ENCODE measurements at regions not wholly inside any gene's neighbourhood (a gene's known extent, or its start where the extent isn't known, plus 50 kb on each side); places are given as distances from the start of the nearest gene placed in this dataset.

DNA sequence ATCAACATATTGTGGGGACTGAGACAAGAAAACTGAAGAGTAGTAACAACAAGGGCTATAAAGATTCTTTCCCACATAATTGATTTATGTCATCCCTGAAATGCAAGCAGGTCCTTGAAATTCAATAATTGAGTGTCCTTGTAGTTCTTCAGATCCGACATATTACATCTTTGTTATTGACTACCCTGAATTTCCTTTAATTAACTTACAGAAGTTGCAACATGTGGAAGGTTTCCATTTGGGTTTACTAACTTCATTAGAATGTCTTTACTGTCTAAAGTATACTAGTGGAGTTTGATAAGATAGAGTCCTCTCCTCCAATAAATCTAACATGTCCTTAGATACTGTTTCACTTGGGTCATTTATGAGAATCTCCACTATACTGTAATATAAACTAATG lies 951.8 kb downstream of the SLC6A15 start:
- Histone ChIP-seq H3K4me1 (ENCODE audit: control insufficient read depth in 1 of 2, insufficient read depth in 2 of 2, low read length in 2 of 2) (no peaks in the 10 kb centered on the region), H3K36me3 (ENCODE audit: control insufficient read depth in 1 of 2, insufficient read depth in 2 of 2, low read length in 1 of 2) (no peaks in the 10 kb centered on the region), H3K27me3 (ENCODE audit: control insufficient read depth in 1 of 2, insufficient read depth in 2 of 2, low read length in 1 of 2) (no peaks in the 10 kb centered on the region), H3K9me3 (ENCODE audit: control insufficient read depth, low read length) (no peaks in the 10 kb centered on the region), H3K4me3 (ENCODE audit: low read length in 2 of 2) (no peak overlapping the region), H3K27ac (ENCODE audit: low read depth in 1 of 2, low read length in 2 of 2) (no peak overlapping the region)
- DNase-seq (no peak), ATAC-seq (ENCODE audit: low FRiP score) (no peak)
- intact Hi-C loops (cut with DNase I) = no loop called here
- WGBS, 2 donors = 93 to 95% methylated on average over 1 of the region's 1 CpG

DNA sequence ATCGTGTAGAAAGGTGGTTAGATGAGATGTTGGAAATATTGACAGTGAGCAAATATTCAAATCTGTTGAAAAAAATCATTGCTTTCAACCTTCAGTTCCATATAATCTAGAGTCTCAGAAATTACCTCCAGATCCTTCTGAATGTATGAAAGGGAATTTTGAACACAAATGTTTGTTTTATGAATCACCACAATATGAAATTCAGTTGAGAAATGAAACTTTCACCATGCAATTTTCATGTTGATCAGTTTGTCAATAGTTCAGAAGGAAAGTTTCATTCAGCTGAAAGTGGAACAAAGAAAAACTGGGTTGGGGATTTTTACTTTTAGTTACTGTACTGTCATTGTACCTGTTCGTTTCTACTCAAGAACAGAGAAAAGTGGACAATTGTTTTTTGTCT lies 953.6 kb downstream of the SLC6A15 start:
- Histone ChIP-seq H3K27me3 (ENCODE audit: control insufficient read depth in 1 of 2, insufficient read depth in 2 of 2, low read length in 1 of 2) (no peaks in the 10 kb centered on the region), H3K4me3 (ENCODE audit: low read length in 2 of 2) (no peak overlapping the region), H3K9me3 (ENCODE audit: control insufficient read depth, low read length) (no peaks in the 10 kb centered on the region), H3K4me1 (ENCODE audit: control insufficient read depth in 1 of 2, insufficient read depth in 2 of 2, low read length in 2 of 2) (no peaks in the 10 kb centered on the region), H3K27ac (ENCODE audit: low read depth in 1 of 2, low read length in 2 of 2) (no peak overlapping the region), H3K36me3 (ENCODE audit: control insufficient read depth in 1 of 2, insufficient read depth in 2 of 2, low read length in 1 of 2) (no peaks in the 10 kb centered on the region)
- intact Hi-C loops (cut with DNase I) = no loop called here
- ATAC-seq (ENCODE audit: low FRiP score) (no peak), DNase-seq (no peak)
- WGBS, 2 donors = 79 to 87% methylated on average over 2 of the region's 2 CpGs

DNA sequence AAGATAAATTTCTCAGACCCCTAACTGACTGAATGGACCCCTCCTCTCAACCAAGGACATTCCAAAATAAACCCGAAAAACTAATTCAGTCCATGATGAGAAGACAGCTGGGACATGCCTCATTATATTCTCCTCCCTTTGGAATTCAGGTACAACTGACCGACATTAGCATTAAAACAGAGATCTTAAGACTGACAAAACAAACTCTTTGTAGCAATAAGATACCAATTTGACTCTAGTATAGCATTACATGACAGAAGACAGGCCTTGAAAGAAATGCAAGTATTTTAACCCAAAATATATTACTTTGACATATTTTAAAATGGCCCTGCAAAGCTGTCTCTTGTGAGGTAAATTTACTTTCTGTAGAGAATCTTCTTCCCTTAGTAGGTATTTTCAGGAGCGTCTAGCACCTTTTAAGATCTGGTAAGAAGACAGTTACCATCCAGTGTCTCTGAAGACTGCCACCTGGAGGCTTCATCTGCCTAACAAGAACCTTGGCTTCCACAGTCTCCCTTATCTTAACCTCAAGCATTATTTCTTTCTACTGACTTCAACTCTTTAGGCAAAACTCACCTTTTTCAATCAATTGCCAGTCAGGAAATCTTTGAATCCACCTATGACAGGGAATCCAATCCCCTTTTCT lies 957.5 kb downstream of the SLC6A15 start:
- no peaks in the 10 kb centered on the region for H3K27me3 ChIP-seq (ENCODE audit: control insufficient read depth in 1 of 2, insufficient read depth in 2 of 2, low read length in 1 of 2)
- no peaks in the 10 kb centered on the region for H3K4me1 ChIP-seq (ENCODE audit: control insufficient read depth in 1 of 2, insufficient read depth in 2 of 2, low read length in 2 of 2)
- 78 to 79% methylated on average over 3 of the region's 3 CpGs for whole genome bisulfite sequencing, 2 donors
- no peaks in the 10 kb centered on the region for H3K36me3 ChIP-seq (ENCODE audit: control insufficient read depth in 1 of 2, insufficient read depth in 2 of 2, low read length in 1 of 2)
- no peaks in the 10 kb centered on the region for H3K9me3 ChIP-seq (ENCODE audit: control insufficient read depth, low read length)
- no peak overlapping the region for H3K4me3 ChIP-seq (ENCODE audit: low read length in 2 of 2)
- no peak overlapping the region for H3K27ac ChIP-seq (ENCODE audit: low read depth in 1 of 2, low read length in 2 of 2)
- DNase-seq = no peak
- ATAC-seq (ENCODE audit: low FRiP score) = no peak
- intact Hi-C loops (cut with DNase I) = no loop called here

DNA sequence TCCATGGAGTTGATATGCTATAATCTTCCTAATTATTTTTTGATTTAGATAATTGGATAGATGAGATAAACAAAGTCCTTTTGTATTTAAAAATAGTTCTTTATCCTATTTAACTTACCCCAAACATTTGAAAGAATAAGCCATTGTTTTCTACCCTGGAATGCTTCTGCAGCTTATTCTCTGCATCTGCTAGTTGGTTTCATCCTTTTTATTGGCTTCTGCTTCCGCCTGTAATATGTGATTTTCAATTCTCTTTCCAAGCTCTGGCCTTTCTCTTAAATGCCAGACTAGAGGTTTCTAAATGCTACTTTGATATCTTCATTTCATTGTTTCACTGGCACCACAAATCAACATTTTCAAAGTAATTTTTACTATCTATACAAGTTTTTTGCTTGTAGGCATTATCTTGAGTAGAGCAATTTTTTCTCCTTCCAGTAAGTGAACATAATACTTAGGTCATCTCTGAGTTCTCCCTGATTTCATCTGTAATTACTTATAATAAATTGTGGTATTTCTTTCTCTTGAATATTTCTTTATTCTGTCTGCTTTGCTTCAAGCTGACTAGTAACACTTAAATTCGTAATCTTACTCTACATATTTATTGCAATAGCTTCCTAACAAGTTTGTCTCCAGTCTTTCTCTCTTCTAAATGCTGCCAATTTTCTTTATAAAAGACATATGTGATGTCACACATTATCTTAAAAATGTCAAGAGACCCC lies 958.4 kb downstream of the SLC6A15 start:
- H3K9me3 ChIP-seq (ENCODE audit: control insufficient read depth, low read length) = no peaks in the 10 kb centered on the region
- intact Hi-C loops (cut with DNase I) = no loop called here
- 84% methylated on average over 2 of the region's 2 CpGs for WGBS, 2 donors
- no peaks in the 10 kb centered on the region for H3K4me1 ChIP-seq (ENCODE audit: control insufficient read depth in 1 of 2, insufficient read depth in 2 of 2, low read length in 2 of 2)
- H3K27ac ChIP-seq (ENCODE audit: low read depth in 1 of 2, low read length in 2 of 2) = no peak overlapping the region
- DNase-seq (no peak), ATAC-seq (ENCODE audit: low FRiP score) (no peak)
- no peak overlapping the region for H3K4me3 ChIP-seq (ENCODE audit: low read length in 2 of 2)
- H3K27me3 ChIP-seq (ENCODE audit: control insufficient read depth in 1 of 2, insufficient read depth in 2 of 2, low read length in 1 of 2) = no peaks in the 10 kb centered on the region
- no peaks in the 10 kb centered on the region for H3K36me3 ChIP-seq (ENCODE audit: control insufficient read depth in 1 of 2, insufficient read depth in 2 of 2, low read length in 1 of 2)

DNA sequence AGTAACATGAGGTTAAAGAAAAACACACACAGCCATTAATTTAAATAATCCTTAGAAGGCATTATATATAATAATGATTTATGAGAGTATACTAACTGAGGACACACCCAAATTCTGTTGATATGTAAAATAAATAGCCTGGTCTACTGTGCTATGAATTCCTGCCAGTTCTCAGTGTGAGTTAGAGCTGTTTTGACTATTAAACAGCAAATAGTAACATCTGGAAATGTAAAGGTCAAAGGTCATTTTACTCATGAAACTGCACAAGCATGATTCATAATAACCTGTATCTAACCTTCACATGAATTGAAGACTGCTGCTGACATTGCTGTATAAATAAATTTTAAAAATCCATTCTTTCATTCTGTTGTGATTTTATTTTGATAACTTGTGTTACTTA lies 966.7 kb downstream of the SLC6A15 start:
- intact Hi-C loops (cut with DNase I) = no loop called here
- ATAC-seq (ENCODE audit: low FRiP score) (no peak), DNase-seq (no peak)
- no peaks in the 10 kb centered on the region for H3K9me3 ChIP-seq (ENCODE audit: control insufficient read depth, low read length)
- H3K36me3 ChIP-seq (ENCODE audit: control insufficient read depth in 1 of 2, insufficient read depth in 2 of 2, low read length in 1 of 2) = no peaks in the 10 kb centered on the region
- H3K27ac ChIP-seq (ENCODE audit: low read depth in 1 of 2, low read length in 2 of 2) = no peak overlapping the region
- H3K27me3 ChIP-seq (ENCODE audit: control insufficient read depth in 1 of 2, insufficient read depth in 2 of 2, low read length in 1 of 2) = no peaks in the 10 kb centered on the region
- H3K4me1 ChIP-seq (ENCODE audit: control insufficient read depth in 1 of 2, insufficient read depth in 2 of 2, low read length in 2 of 2) = no peaks in the 10 kb centered on the region
- no peak overlapping the region for H3K4me3 ChIP-seq (ENCODE audit: low read length in 2 of 2)

DNA sequence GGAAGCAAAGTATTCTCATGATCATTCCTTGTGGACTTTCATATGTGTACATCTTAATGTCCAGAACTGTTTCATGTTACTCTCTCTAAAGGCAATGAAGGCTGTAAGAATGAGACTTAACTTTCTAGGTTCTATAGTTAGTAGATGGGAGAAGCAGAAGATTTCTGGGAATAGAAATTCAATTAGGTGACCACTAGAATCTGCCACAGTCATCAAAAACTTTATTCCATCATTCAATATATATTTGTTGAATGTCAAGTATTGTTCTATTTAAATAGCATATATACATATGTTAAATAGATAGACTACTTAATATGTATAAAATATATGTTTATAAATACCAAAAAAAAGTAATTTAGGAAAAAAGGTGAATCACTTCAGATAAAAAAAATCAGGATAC lies 972.9 kb downstream of the SLC6A15 start:
- no peak for DNase-seq
- H3K4me3 ChIP-seq (ENCODE audit: low read length in 2 of 2) = no peak overlapping the region
- no peak overlapping the region for H3K27ac ChIP-seq (ENCODE audit: low read depth in 1 of 2, low read length in 2 of 2)
- intact Hi-C loops (cut with DNase I) = no loop called here
- no peaks in the 10 kb centered on the region for H3K4me1 ChIP-seq (ENCODE audit: control insufficient read depth in 1 of 2, insufficient read depth in 2 of 2, low read length in 2 of 2)
- H3K36me3 ChIP-seq (ENCODE audit: control insufficient read depth in 1 of 2, insufficient read depth in 2 of 2, low read length in 1 of 2) = no peaks in the 10 kb centered on the region
- no peaks in the 10 kb centered on the region for H3K9me3 ChIP-seq (ENCODE audit: control insufficient read depth, low read length)
- no peak for ATAC-seq (ENCODE audit: low FRiP score)
- H3K27me3 ChIP-seq (ENCODE audit: control insufficient read depth in 1 of 2, insufficient read depth in 2 of 2, low read length in 1 of 2) = no peaks in the 10 kb centered on the region

DNA sequence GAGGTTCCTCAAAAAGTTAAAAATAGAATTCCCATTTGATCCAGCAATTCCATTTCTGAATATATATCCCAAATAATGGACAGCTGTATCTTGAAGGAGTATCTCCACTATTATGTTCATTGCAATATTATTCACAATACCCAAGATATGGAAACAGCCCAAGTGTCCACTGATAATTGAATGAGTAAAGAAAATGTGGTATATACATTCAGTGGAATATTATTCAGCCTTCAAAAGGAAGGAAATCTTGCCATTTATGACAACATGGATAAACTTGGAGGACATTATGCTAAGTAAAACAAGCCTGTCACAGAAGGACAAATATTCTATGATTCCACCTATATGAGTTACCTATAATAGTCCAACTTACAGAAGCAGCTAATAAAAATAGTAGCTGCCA lies 979.0 kb downstream of the SLC6A15 start:
- no peaks in the 10 kb centered on the region for H3K27me3 ChIP-seq (ENCODE audit: control insufficient read depth in 1 of 2, insufficient read depth in 2 of 2, low read length in 1 of 2)
- no peaks in the 10 kb centered on the region for H3K36me3 ChIP-seq (ENCODE audit: control insufficient read depth in 1 of 2, insufficient read depth in 2 of 2, low read length in 1 of 2)
- no peak for ATAC-seq (ENCODE audit: low FRiP score)
- no peak for DNase-seq
- H3K4me3 ChIP-seq (ENCODE audit: low read length in 2 of 2) = no peak overlapping the region
- H3K27ac ChIP-seq (ENCODE audit: low read depth in 1 of 2, low read length in 2 of 2) = no peak overlapping the region
- H3K9me3 ChIP-seq (ENCODE audit: control insufficient read depth, low read length) = no peaks in the 10 kb centered on the region
- intact Hi-C loops (cut with DNase I) = no loop called here
- H3K4me1 ChIP-seq (ENCODE audit: control insufficient read depth in 1 of 2, insufficient read depth in 2 of 2, low read length in 2 of 2) = no peaks in the 10 kb centered on the region

DNA sequence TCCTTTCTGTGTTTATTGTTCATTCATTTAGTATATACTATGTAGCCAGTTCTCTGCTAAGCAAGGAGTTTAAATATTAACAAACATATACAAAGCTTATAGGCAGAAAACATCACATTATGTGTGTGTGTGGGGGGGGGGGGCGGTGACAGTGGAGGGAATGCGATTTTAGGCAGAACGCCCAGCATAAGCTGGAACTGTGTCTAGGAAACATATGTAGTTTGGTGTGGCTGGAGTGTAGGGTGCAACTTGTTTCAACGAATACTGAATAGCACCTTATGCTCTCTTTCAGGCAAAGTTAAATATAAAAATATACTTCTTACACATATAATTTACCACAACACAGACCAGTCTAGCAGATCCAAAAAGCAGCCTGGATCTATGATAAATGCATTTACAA lies 980.6 kb downstream of the SLC6A15 start:
- Histone ChIP-seq H3K9me3 (ENCODE audit: control insufficient read depth, low read length) (no peaks in the 10 kb centered on the region), H3K27me3 (ENCODE audit: control insufficient read depth in 1 of 2, insufficient read depth in 2 of 2, low read length in 1 of 2) (no peaks in the 10 kb centered on the region), H3K27ac (ENCODE audit: low read depth in 1 of 2, low read length in 2 of 2) (no peak overlapping the region), H3K36me3 (ENCODE audit: control insufficient read depth in 1 of 2, insufficient read depth in 2 of 2, low read length in 1 of 2) (no peaks in the 10 kb centered on the region), H3K4me3 (ENCODE audit: low read length in 2 of 2) (no peak overlapping the region), H3K4me1 (ENCODE audit: control insufficient read depth in 1 of 2, insufficient read depth in 2 of 2, low read length in 2 of 2) (no peaks in the 10 kb centered on the region)
- DNase-seq (no peak), ATAC-seq (ENCODE audit: low FRiP score) (no peak)
- WGBS, 2 donors = 33 to 39% methylated on average over 4 of the region's 4 CpGs
- intact Hi-C loops (cut with DNase I) = no loop called here

DNA sequence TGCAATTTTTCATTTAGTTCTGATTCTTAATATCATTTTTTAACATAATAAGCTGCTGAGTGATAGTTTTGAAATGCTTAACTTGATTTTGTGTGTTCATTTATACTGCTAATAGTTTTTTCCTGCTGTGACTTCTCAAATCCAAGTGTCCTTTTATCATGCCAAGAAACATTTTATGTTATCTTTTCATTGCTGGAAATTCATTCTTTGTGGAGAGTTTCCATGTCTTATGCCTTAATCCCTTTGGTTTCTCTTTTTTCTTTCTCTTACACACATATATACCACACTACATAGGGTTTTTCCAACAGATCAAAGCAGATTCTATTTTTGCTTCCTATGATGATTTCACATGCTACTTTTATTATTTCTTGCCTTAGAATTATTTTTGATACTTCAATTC lies 981.1 kb downstream of the SLC6A15 start:
- no peak for DNase-seq
- Histone ChIP-seq H3K4me1 (ENCODE audit: control insufficient read depth in 1 of 2, insufficient read depth in 2 of 2, low read length in 2 of 2) (no peaks in the 10 kb centered on the region), H3K4me3 (ENCODE audit: low read length in 2 of 2) (no peak overlapping the region), H3K36me3 (ENCODE audit: control insufficient read depth in 1 of 2, insufficient read depth in 2 of 2, low read length in 1 of 2) (no peaks in the 10 kb centered on the region), H3K27ac (ENCODE audit: low read depth in 1 of 2, low read length in 2 of 2) (no peak overlapping the region), H3K9me3 (ENCODE audit: control insufficient read depth, low read length) (no peaks in the 10 kb centered on the region), H3K27me3 (ENCODE audit: control insufficient read depth in 1 of 2, insufficient read depth in 2 of 2, low read length in 1 of 2) (no peaks in the 10 kb centered on the region)
- intact Hi-C loops (cut with DNase I) = no loop called here
- no peak for ATAC-seq (ENCODE audit: low FRiP score)
